ENCODE measurements at regions not wholly inside any gene's neighbourhood (a gene's known extent, or its start where the extent isn't known, plus 50 kb on each side); places are given as distances from the start of the nearest gene placed in this dataset.

DNA sequence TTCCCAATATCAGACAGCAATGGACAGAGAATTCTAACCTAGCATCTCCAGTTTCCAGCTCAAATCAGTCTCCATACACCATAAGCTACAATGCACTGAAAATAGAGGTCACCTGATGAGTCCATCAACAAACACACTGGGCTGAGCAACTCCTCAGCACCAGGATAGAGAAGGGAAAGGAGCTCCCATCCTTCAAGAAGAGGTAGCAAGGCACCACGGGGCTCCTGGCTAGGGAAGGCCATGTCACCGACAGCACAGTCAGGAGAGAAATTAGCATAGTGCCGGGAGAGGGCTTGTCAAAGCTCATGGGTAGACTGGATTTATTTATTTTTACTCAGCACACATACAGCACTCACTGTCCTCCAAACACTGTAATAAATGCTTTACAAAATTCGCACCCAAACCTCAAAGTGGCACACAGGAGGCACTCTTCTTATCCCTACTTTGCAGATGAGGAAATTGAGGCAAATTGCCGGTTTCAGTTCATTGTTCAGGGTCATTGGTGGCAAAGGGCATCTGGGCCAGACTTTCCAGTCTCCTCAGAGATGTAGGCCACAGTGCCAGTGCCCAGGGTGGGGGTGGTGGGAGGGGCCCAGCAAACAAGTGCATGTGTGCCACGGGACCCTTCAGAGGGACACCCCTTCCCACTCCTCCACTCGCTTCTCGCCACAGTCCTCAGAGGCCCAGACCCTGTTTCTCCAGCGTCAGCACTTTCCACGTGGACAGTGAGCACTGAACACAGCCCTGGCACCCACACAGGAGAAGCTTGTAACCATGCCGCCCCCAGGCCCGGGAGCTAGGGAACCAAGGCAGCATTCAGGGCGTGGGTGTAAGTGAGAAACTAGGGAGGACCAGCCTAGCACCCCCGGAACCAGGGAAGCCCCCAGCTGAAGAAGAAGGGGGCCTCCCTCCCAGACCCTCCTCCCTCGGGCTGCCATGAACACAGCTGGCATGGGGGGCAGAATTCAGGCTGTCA is 1417.4 kb downstream of the TBC1D22A start:
- H3K4me3 ChIP-seq (ENCODE audit: low read depth, low read length): no peak overlapping the region

DNA sequence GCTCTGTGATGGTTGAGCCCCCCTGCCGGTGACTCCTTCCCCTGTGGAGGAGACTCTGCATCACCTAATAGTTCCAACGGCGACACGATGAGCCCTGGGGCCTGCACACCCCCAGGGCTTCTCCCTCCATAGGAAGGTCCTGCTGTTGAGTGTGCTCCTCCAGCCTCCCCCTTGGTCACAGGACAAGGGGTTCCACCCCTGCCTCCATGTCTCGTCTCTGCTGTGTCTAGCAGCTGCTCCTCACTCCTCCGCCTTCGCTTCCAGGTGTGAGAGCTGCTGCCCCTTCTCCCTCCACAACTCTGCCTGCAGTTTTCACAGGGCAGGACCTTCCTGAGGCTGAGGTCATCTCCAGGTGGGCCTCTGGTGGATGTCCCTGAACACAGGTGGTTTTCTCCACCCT is 1416.1 kb downstream of the TBC1D22A start:
- H3K4me3 ChIP-seq (ENCODE audit: low read depth, low read length): no peak overlapping the region

DNA sequence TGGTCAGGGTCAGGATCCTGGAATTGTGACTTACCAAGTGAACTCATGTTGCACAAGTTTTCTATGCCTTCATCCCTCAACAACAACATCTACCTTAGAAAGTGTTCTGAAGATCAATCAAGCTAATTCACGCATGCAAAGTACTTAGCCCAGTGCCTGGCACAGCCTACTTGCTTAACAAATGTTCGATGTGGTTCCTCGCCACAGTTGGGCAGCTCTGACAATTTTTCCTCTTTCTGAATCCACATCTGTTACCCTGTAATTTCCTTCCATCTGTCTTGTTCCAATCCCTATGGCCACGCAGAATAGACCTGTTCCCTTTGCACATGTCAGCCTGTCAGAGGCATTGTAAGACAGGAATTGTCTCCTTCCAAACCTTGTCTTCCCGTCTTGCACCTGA is 1415.2 kb downstream of the TBC1D22A start:
- no peak overlapping the region for H3K4me3 ChIP-seq (ENCODE audit: low read depth, low read length)

DNA sequence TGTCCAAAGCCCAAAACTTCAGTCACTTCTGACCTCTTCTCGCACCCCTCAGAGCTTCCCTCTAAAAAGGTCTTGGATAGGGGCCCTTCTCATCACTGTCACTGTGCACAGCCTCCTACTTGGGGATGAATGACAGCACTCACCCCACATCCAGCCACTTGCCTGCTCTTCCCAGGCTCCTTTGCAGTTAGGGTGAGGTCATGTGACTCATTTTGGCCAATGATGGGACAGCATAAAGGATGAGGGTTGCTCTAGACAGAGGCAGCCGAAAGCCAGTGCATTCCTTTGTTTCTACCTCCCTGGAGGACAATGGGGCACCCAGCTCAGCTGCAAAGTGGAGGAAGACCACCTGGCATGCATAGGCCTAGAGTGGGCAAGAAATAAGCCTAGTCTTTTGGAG is 1413.3 kb downstream of the TBC1D22A start:
- H3K4me3 ChIP-seq (ENCODE audit: low read depth, low read length): no peak overlapping the region

DNA sequence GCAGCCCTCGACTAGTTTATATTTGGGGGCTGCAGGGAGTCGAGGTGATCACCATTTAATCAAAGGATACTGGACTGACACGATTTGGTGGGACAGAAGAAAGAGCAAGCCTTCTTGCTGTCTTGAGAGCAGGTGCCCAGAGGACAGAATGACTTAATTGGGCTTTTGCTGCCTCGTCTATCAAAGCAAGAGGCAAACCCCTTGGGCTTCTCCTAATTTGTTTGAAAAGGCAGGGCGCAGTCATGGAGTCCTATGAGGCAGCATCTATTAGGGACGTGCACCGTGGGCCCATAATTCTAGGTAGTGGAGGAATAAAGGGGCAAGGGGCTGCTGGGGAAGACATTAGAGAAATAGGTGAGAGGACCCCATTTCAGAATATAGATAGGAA is 1411.3 kb downstream of the TBC1D22A start:
- H3K4me3 ChIP-seq (ENCODE audit: low read depth, low read length): no peak overlapping the region

DNA sequence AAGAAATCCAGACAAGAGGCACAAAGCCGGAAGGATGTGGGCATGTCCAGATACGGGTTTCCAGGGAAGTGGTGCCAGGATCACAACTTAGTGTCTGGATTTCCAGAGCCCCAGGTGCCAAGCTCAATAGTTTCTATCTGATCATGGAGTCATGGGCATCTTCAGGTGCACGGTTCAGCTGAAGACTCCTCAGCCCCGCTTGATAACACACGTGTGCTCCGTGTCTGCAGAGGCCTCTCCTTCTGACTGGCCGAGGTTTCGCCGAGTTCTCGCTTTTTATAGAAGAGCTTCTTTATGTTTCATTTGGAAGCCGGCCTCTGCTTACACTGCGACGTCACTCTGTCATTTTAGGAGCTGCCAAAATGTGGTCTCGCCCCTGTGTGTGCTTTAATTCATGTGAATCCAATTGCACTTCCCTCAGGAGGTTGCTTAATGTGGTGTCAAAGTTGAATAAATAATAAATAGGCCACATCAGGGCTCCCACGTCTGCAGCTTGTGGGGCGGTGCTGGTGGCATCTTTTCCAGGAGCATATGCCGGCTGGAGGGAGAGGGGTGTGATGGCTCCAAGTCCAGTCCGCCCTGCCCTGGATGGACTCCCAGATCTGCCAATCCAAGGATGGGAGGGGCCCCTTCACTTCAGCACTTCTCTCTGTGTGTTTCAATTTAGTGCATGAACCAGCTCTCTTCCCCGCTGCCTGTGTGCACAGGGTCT is 1410.8 kb downstream of the TBC1D22A start:
- no peak overlapping the region for H3K4me3 ChIP-seq (ENCODE audit: low read depth, low read length)

DNA sequence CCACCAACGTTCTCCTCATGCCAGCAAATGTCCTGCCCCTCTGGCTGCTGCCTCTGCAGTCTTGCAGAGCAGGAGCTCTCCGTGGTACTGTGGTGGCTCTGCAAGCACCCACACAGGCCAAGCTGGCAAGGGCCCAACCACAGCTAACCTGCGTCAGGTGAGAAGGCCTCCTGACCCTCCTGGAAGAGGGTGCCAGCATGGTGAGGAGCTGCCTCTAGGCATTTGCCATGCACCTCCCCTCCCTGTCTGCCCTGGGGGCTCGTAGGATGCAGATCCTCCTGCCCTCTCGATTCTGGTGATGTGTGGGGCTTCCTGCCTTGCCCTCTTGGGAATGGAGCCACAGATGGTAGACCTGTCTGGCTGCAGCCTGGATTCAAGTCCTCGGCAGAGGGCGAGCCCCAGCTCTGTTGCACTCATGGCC is 1408.8 kb downstream of the TBC1D22A start:
- H3K4me3 ChIP-seq (ENCODE audit: low read depth, low read length): no peak overlapping the region

DNA sequence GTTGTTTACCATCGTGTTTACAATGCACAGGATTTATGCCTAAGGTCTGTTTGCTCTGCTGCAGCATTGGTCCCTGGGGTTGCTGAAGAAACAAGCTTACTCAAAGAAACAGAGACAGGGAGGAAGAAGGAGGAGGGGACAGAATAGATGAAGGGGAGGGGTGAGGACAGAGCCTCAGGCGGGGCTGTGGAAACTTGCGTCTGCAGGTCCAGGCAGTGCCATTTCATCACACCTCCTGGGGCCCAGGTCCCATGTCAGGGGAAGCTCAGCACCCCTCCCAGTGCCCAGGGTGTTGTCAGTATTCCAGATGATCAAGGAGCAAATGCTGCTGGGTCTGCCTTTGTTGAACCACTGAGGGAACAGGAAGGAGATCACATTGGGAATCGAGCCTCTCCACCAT is 1406.8 kb downstream of the TBC1D22A start:
- H3K4me3 ChIP-seq (ENCODE audit: low read depth, low read length): no peak overlapping the region

DNA sequence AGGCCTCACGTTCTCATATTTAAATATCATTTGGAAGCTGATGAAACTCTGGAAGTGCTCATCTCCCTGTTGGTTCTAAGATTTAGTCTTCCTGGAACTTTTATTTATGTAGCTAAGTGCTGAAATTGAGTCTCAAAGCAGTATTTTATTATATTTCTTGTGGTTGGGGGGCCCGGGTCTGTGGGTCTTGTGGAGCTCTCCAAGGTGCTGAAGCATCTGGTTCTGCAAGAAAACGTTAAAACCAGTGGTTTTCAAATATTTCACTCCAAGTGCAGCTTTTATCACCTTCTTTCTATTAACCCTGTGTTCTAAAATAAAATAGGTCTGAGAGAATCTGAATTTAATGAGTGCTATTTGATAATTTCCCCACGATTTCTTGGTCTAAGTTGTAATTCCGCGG is 1404.8 kb downstream of the TBC1D22A start:
- H3K4me3 ChIP-seq (ENCODE audit: low read depth, low read length): no peak overlapping the region

DNA sequence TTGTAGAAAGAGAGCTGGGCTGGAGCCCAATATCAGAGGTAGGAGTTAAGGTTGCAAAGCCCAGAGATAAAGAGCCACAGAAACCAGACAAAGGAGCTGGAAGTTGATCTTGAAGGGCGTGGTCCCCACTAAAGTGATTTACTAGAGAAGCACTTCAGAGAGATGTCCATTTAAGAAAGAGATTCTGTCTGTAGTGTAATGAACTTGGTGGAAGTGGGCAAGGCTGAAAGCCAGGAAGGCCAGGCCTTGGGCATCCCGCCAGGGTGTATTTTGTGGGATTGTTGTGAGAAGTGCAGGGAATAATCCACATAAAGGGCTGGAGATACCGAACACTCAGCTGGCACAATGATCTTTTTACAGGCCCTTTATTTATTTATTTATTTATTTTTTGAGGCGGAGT is 1398.8 kb downstream of the TBC1D22A start:
- H3K4me3 ChIP-seq (ENCODE audit: low read depth, low read length): no peak overlapping the region

DNA sequence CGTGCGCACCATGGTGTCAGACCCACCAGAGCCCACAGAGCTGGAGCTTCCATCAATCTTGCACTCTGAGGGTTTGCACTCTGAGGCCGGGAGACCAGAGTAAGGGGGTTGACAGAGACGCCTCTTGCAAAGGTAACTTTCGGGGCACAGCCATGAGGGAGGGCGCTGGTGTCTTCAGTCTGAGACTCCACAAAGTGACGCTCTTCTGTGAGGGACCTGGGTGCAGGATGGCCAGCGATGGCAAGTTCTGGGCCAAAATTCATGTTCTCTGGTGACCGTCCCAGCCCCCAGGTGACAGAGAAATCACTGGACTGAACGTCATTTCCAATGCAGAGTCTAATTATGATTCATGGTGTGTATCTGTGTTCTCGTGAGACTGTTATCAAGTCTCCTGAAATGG is 1395.2 kb downstream of the TBC1D22A start:
- H3K4me3 ChIP-seq (ENCODE audit: low read depth, low read length): no peak overlapping the region

DNA sequence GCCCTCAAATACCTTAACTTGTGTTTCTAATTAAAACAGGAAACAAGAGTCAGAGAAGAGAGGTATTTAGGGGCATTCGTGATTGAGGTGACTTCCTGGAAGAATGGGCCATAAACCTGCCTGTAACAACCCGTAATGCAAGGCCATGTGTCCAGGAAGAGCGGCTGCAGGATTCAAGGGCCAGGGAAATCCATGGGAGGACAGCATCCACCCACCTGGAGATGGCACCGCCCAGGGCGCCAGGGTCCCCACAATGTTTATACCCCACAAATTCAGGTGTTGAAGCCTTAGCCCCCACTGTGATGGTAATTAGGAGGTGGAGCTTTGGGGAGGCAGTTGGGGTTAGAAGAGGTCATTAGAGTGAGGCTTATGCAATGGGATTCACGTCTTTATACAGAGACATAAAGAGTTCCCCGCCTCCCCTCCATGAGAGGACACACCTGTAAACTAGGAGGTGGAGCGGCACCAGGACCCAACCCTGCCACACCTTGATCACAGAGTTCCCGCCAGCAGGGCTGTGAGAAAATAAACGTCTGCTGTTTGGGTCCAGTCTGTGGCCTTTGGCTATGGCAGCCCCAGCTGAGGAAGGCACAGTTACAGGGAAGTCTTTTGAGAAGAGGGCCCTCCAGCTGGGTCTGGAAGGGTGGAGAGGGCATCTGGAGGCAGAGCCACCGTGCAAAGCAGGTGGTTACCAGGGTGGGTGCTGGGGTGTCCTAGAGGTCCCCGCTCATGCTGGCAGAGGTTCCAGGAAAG is 1394.3 kb downstream of the TBC1D22A start:
- H3K4me3 ChIP-seq (ENCODE audit: low read depth, low read length): no peak overlapping the region

DNA sequence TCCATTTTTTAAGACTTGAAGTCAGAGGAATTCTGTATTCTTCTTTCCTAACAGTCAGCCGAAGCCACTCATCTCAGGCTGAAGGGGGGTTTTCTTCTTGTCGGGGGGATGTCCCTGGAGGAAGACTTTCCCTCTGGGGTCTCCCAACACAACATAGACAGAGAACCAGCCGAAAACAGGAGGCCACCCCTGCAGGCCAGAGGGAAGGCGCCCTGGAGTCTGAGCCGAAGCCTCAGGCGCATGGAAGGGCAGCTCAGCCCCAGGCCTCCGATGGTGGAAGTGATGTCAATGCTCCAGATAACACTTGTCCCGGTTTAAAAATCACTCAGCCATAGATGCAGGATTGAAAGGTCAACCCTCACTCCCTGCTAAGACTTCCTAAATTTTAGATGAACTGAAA is 1393.0 kb downstream of the TBC1D22A start:
- no peak overlapping the region for H3K4me3 ChIP-seq (ENCODE audit: low read depth, low read length)

DNA sequence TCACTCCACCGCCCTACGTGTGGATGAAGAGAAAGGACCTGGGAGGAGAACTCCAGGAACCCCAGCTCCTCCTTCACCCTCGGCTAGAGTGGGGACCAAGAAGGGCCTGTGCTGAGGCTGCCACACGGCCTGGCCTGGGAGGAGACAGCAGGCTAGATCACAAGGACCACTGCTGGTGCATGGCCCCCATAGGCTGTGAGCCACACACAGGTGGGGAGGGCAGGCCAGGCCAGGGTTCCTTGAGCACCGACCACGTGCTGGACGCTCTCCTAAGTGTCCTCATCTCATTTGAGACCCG is 1392.4 kb downstream of the TBC1D22A start:
- no peak overlapping the region for H3K4me3 ChIP-seq (ENCODE audit: low read depth, low read length)

DNA sequence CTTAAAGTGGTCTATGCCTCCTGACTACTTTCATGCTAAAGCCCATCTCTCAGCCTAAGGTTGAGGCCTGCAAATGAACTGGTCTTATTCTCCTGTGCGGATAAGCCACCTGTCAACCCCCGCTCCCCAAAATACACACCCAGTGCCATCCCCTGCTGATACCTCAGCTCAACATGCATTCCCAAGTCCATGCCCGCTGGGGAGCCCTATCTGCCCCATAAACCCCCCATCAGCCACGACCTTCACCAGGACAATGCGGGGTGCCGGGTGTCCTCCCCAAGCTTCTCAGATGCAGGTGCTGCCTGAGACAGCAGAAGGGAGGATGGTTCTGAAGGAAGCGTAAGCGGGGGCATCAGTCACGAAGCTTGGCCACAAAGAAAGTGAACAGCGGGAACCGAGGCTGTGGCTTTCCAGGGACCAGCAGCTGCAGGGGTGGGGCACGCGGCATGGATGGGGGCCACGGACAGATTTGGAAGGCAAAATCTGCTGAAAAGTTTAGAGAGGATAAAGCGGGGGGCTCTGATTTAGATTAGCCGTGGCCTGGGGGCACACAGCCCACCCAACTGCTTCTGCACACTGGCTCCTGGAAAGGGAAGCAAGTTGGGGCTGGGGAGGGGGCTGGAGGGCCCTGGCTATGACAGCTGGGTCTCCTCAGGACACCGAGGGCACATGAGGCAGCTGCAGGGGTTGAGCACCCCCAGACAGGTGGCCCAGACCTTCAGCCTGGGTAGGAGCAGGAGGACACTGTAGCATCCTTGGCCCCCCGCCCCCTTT is 1391.9 kb downstream of the TBC1D22A start:
- no peak overlapping the region for H3K4me3 ChIP-seq (ENCODE audit: low read depth, low read length)

DNA sequence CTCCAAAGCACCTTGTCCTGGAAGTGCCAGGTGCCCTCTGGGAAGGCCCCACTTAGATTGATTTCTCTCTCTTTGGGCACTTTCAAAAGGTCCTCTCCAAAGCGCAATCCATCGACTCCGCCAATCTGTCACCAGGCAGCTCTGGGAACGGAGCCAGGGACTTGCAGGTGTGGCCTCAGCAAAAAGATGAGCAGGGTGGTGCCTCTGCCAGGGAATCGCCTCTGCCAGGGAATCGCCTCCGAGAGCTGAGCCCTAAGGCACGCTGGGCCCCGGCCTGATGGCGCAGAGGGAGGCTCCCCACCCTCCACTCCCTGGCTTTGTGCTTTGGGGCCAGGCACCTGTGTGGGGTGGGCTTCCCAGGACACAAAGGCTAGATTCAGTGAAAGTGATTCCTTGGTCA is 1391.3 kb downstream of the TBC1D22A start:
- H3K4me3 ChIP-seq (ENCODE audit: low read depth, low read length): no peak overlapping the region

DNA sequence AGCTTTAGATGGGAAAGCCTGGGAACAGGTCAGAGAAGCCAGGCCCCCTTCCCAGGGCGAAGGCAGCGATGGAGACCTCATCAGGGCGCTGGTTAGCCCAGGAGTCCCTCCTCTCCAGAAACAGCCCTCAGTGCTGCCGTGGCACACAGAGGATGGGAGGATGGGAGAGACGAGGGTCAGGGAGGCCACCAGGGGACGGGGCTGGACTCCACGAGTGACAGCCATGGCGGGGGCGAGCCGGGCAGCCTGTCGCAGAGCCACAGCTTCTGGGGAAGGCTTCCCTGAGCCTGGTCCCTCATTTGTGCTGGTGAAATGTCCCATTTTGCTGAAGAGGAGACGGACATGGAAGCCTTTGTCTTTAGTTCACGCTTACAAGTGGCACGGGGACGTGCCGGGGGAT is 1390.5 kb downstream of the TBC1D22A start:
- H3K4me3 ChIP-seq (ENCODE audit: low read depth, low read length): no peak overlapping the region

DNA sequence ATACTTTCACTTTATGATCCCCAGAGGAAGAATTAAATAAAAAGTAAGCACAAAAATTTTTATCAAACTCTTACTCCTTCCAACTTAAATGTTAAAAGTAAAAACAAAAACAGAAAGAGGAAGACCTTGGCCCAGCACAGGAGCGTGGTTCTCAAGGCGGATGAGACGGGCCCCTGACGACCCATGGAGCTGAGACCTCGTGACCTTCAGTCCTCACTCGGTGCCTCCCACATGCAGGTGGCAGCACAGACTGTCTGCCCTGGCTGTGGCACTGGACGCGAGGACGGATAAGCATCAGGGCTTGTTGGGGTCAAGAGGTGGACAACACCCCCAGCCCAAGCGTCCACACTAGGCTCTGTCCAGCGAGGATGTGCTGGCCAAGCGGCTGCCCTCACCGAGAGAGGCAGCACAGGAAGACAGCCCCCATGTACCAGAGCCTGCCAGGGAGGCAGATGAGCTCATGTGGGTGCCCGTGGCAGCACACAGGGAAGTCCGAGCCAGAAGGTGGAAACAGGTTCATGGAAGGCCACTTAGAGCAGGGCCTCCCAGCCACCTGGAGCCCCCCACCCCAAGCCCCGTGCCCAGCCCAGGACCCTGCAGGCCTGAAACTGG is 1389.8 kb downstream of the TBC1D22A start:
- no peak overlapping the region for H3K4me3 ChIP-seq (ENCODE audit: low read depth, low read length)

DNA sequence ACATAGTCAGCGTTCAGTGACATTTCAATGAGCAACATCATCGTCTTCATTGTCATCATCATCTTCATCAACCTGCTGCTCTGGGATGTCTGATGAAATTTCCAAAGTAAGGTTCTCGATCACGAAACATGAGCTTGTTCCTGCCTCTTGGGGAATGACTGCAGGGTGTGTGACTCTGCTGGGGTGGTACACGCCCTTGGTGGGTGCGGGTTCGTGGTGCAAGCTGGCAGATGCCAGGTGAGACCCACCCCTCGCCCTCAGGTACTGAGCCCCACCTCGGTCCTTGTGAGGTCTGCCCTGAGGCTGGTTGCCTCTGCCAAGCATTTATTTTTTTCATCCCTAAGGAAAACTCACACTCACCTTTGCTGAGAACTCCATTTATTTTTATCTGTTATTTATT is 1389.2 kb downstream of the TBC1D22A start:
- H3K4me3 ChIP-seq (ENCODE audit: low read depth, low read length): no peak overlapping the region

DNA sequence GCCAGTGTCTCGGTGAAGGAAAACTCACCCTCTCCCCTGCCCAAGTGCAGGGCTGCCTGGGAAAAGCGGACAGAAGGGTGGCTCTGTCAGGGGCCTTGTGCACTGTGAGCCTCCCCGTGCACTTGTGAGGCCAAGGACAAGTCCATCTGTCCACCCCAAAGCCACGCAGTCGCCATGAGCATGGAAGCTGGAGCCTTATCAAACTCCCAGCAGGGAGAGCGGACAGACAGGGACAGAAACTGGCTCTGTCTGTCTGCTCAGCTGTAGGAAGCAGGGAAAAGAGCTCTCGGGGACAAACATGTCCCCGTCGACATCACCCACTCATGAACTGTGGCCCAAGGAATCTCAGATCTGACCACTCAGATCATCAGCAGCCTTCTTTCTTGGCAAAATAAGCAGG is 1385.4 kb downstream of the TBC1D22A start:
- H3K4me3 ChIP-seq (ENCODE audit: low read depth, low read length): no peak overlapping the region

DNA sequence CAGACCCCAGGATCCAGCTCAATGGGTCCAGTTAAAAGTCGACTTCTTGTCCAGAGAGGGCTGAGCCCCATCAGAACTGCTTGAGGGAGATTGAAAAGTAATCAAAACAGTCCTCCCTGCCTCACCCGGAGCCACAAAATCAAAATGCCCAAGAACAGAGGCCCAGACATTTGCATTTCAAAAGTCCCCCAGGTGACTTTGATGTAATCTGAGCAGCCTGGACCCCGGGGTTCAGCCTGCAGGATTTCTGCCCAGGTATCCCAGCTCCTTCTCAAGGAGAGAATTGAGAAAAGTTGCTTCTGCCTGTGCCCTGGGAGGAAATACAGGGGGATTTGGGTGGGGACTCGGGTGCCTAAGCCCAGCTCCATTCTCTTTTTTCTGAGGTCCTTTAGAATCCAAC is 1385.0 kb downstream of the TBC1D22A start:
- no peak overlapping the region for H3K4me3 ChIP-seq (ENCODE audit: low read depth, low read length)
